Mammary epithelial cell (primary cell): ENCODE measurements at regions not wholly inside any gene's neighbourhood (a gene's known extent, or its start where the extent isn't known, plus 50 kb on each side); places are given as distances from the start of the nearest gene placed in this dataset.

Experiments
- CTCF ChIP-seq, 2 donors: IDR thresholded peaks in 1 of 2; conservative IDR thresholded peaks in 1 of 2; 2 replicates each; pipeline ENCODE4 v1.5.1; 2011 to 2012; ENCODE audit warnings: inconsistent platforms in 2 of 2, low read length in 2 of 2, mild to moderate bottlenecking in 2 of 2, control low read depth in 1 of 2, low read depth in 1 of 2; ENCODE audit not compliant: insufficient read depth in 1 of 2; ENCODE audit errors: extremely low read depth in 1 of 2
- EZH2 ChIP-seq: IDR thresholded peaks from 2 replicates; pipeline ENCODE4 v1.6.1; 2012; ENCODE audit warnings: low read length, inconsistent platforms, borderline replicate concordance

DNA sequence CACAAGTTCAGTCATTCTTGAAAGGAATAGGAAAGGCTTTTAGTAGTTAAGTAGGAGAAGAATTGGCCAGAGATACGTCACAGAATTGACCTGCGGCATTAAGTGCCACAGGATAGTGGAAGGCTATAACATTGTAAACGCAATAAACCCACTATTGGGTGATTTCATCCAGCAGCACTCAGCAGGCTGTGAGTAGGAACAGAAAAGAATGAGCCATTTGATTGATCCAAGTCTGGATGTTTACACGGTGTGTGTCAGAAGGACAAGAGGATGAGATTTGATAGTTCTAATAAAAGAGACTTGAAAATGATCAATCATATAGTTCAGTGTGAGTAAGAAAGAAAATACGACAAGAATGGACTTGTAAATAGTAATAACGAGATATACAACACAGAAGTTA is 110.0 kb upstream of the MTAP start:
- no peak for TF ChIP-seq CTCF (conservative IDR thresholded peaks at IDR 0.05 in 1 of 2, IDR thresholded peaks at IDR 0.05 in 1 of 2; ENCODE audit: extremely low read depth in 1 of 2, insufficient read depth in 1 of 2, low read depth in 1 of 2, low read length in 2 of 2)
- TF ChIP-seq EZH2: no peak
